RWPE1 (cell line): ENCODE measurements at regions not wholly inside any gene's neighbourhood (a gene's known extent, or its start where the extent isn't known, plus 50 kb on each side); places are given as distances from the start of the nearest gene placed in this dataset.

Source experiments
- CTCF ChIA-PET: fragments of 350-600 bp; sonication (Branson Sonifier 250); formaldehyde crosslinking; extraction: SDS; loops from one replicate; lab custom pipeline; 2021; lab: Yijun Ruan, JAX
- POLR2A ChIA-PET: fragments of 400-600 bp; formaldehyde crosslinking; extraction: SDS; loops from one replicate; lab custom pipeline; 2020; ENCODE audit warnings: antibody characterized with exemption; ENCODE audit not compliant: low non-redundant PET; lab: Yijun Ruan, JAX
- DNase-seq: peaks from one replicate; pipeline ENCODE4 v3.0.0; 2012; ENCODE audit warnings: low spot score
- H3K27ac ChIP-seq: fragments of 450-650 bp; 2 replicates; pipeline ENCODE4 v1.5.1; 2017
- TF ChIP-seq, protein P1 (sequence below): fragments of 450-650 bp; conservative IDR thresholded peaks from 2 replicates; pipeline ENCODE4 v1.5.1; 2017; ENCODE audit warnings: low read depth, mild to moderate bottlenecking

- no peak overlapping the region for H3K27ac ChIP-seq
- no peak for DNase-seq
- ChIA-PET CTCF (no interaction called here), POLR2A (no interaction called here)
- TF ChIP-seq, protein P1, sequence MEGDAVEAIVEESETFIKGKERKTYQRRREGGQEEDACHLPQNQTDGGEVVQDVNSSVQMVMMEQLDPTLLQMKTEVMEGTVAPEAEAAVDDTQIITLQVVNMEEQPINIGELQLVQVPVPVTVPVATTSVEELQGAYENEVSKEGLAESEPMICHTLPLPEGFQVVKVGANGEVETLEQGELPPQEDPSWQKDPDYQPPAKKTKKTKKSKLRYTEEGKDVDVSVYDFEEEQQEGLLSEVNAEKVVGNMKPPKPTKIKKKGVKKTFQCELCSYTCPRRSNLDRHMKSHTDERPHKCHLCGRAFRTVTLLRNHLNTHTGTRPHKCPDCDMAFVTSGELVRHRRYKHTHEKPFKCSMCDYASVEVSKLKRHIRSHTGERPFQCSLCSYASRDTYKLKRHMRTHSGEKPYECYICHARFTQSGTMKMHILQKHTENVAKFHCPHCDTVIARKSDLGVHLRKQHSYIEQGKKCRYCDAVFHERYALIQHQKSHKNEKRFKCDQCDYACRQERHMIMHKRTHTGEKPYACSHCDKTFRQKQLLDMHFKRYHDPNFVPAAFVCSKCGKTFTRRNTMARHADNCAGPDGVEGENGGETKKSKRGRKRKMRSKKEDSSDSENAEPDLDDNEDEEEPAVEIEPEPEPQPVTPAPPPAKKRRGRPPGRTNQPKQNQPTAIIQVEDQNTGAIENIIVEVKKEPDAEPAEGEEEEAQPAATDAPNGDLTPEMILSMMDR = no peak
These were observed 325.4 kb upstream of the SEL1L start for GRCh38 chr14:81859046-81859445.

DNA sequence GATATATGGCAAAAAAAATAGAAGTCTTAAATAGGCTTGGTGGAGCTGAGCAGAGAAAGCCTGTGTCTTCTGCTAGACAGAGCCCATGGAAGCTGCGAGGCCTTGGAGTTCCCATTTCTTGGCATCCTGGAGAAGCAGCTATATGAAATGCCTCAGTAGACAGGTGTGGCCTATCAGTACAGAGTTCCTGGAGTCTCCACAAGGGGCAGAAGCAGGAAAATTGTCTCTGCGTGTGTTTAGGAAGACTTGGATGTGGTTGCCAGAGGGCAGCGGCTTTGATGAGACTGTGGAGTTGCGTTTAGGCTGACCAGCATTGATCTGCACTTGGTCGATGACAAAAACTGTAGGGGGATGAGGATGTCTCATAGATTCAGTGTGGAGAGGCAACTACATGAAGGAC lies 334.5 kb upstream of the SEL1L start:
- DNase-seq = no peak
- CTCF ChIA-PET = no interaction called here
- TF ChIP-seq, protein P1 = no peak
- no peak overlapping the region for H3K27ac ChIP-seq
- POLR2A ChIA-PET = no interaction called here

DNA sequence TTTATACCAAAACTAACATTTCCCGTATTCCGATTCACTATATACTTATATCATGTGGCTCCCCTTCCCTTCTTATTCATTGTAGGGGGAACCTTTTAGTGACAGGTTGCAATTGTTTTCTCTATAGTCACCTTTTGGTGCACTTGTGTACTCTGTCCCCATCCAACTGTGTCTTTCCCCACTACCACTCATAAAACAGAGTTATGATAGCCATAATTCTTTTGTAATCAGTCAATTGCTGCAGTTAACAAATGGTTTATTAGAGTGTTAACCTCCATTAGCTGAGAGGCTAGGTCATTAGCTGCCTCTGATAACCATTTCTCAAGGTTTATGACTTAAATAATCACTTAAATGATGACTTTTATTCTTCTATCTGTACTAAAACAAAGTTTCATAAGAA lies 338.1 kb upstream of the SEL1L start:
- TF ChIP-seq, protein P1 = no peak
- CTCF ChIA-PET = no interaction called here
- no peak overlapping the region for H3K27ac ChIP-seq
- POLR2A ChIA-PET = no interaction called here
- DNase-seq = no peak

DNA sequence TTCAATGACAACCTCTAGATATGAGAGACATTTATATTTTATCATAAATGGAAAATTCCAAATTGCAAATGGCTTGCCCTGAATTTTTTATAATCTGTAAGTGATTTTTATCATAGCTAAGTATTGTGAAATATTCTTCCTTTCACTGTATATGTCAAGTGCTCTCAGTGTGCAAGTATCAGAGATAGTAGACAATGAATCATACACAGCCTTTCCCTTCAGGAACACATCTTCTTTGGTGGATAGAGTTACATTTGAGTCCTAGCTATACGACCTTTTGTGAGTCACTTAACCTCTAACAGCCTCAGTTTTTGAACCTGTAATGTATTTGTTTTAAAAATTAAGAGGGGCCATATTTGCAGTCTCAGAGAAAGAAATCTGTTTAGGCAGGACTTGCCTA lies 350.7 kb upstream of the SEL1L start:
- ChIA-PET POLR2A (no interaction called here), CTCF (no interaction called here)
- no peak overlapping the region for H3K27ac ChIP-seq

DNA sequence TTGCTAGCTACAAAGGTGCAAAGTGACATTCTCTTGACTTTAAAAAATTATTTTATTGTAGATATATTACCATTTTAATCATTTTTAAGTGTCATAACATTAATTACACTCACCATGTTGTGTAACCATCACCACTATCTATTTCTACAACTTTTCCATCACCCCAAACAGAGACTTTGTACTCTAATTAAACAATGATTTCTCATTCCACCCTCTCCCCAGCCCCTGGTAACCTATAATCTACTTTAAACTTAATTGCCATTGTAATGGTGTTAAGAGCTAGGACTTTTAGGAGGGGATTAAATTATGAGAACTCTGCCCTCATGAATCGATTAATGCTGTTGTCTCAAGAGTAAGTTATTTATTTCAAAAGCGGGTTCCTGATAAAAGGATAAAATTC lies 352.9 kb upstream of the SEL1L start:
- ChIA-PET POLR2A (no interaction called here), CTCF (interaction anchor here (0.7 kb wide), 1 partner anchor 240 kb away, joined by 3 read pairs; no protein-coding TSS in a partner anchor)

More for the DNA sequence above, 350.7 kb upstream of the SEL1L start:
- TF ChIP-seq, protein P1 = no peak
- DNase-seq = no peak

GRCh38 chr14:81889529-81889928 lies 355.9 kb upstream of the SEL1L start:
- TF ChIP-seq, protein P1 = no peak
- CTCF ChIA-PET = no interaction called here
- no peak overlapping the region for H3K27ac ChIP-seq
- POLR2A ChIA-PET = no interaction called here
- no peak for DNase-seq

More for the DNA sequence above, 352.9 kb upstream of the SEL1L start:
- TF ChIP-seq, protein P1 = no peak
- H3K27ac ChIP-seq = no peak overlapping the region
- no peak for DNase-seq
